ENCODE measurements at regions not wholly inside any gene's neighbourhood (a gene's known extent, or its start where the extent isn't known, plus 50 kb on each side); places are given as distances from the start of the nearest gene placed in this dataset.

- H3K27ac Mint-ChIP-seq: no peak overlapping the region
- Histone ChIP-seq H3K27me3 (ENCODE audit: control insufficient read depth in 1 of 2, insufficient read depth in 2 of 2, low read length in 2 of 2) (no peaks in the 10 kb centered on the region), H3K9me3 (ENCODE audit: control insufficient read depth in 1 of 2, insufficient read depth in 1 of 2, low read length in 2 of 2) (peaks cover 0 to 6% of the 10 kb centered on the region in 2 experiments)
Measured at GRCh38 chr2:2906091-2906490, 471.5 kb downstream of the EIPR1 start.

GRCh38 chr2:2904721-2905350, 472.8 kb downstream of the EIPR1 start:
- intact Hi-C loops (cut with DNase I, micrococcal nuclease): no loop called here
- no peak overlapping the region for H3K27ac Mint-ChIP-seq
- peaks cover 0 to 6% of the 10 kb centered on the region in 2 experiments for H3K9me3 ChIP-seq (ENCODE audit: control insufficient read depth in 1 of 2, insufficient read depth in 1 of 2, low read length in 2 of 2)
- peaks cover 5% of the 10 kb centered on the region for H3K27me3 Mint-ChIP-seq
- H3K36me3 Mint-ChIP-seq (ENCODE audit: low read depth): no peaks in the 10 kb centered on the region
- ATAC-seq (ENCODE audit: poor library complexity): no peak
- no peaks in the 10 kb centered on the region for H3K36me3 ChIP-seq (ENCODE audit: insufficient read depth, low read length)
- no peak overlapping the region for H3K27ac ChIP-seq (ENCODE audit: low read depth in 1 of 2, low read length in 2 of 2)
- no peak for DNase-seq
- POLR2A ChIA-PET: no interaction called here
- peaks cover 6% of the 10 kb centered on the region for H3K4me1 ChIP-seq (ENCODE audit: insufficient read depth, low read length)
- no peaks in the 10 kb centered on the region for H3K9me3 Mint-ChIP-seq
- TF ChIP-seq CTCF (IDR thresholded peaks at IDR 0.05): no peak
- no peaks in the 10 kb centered on the region for H3K27me3 ChIP-seq (ENCODE audit: control insufficient read depth in 1 of 2, insufficient read depth in 2 of 2, low read length in 2 of 2)
- no peak overlapping the region for H3K4me3 ChIP-seq (ENCODE audit: low read length)
- peaks cover 14% of the 10 kb centered on the region for H3K4me1 Mint-ChIP-seq (ENCODE audit: low read depth)
- H3K4me3 Mint-ChIP-seq: no peak overlapping the region
- CTCF ChIA-PET: no interaction called here

More at GRCh38 chr2:2906091-2906490, 471.5 kb downstream of the EIPR1 start:
- Mint-ChIP-seq H3K9me3 (no peaks in the 10 kb centered on the region), H3K4me1 (ENCODE audit: low read depth) (peaks cover 11% of the 10 kb centered on the region), H3K36me3 (ENCODE audit: low read depth) (no peaks in the 10 kb centered on the region), H3K4me3 (no peak overlapping the region), H3K27me3 (peaks cover 13% of the 10 kb centered on the region)
- Histone ChIP-seq H3K4me1 (ENCODE audit: insufficient read depth, low read length) (peaks cover 6% of the 10 kb centered on the region), H3K4me3 (ENCODE audit: low read length) (no peak overlapping the region), H3K36me3 (ENCODE audit: insufficient read depth, low read length) (no peaks in the 10 kb centered on the region), H3K27ac (ENCODE audit: low read depth in 1 of 2, low read length in 2 of 2) (no peak overlapping the region)
- no peak for DNase-seq
- ChIA-PET POLR2A (no interaction called here), CTCF (no interaction called here)
- intact Hi-C loops (cut with DNase I, micrococcal nuclease): no loop called here
- ATAC-seq (ENCODE audit: poor library complexity): no peak
- TF ChIP-seq CTCF (IDR thresholded peaks at IDR 0.05): no peak

DNA sequence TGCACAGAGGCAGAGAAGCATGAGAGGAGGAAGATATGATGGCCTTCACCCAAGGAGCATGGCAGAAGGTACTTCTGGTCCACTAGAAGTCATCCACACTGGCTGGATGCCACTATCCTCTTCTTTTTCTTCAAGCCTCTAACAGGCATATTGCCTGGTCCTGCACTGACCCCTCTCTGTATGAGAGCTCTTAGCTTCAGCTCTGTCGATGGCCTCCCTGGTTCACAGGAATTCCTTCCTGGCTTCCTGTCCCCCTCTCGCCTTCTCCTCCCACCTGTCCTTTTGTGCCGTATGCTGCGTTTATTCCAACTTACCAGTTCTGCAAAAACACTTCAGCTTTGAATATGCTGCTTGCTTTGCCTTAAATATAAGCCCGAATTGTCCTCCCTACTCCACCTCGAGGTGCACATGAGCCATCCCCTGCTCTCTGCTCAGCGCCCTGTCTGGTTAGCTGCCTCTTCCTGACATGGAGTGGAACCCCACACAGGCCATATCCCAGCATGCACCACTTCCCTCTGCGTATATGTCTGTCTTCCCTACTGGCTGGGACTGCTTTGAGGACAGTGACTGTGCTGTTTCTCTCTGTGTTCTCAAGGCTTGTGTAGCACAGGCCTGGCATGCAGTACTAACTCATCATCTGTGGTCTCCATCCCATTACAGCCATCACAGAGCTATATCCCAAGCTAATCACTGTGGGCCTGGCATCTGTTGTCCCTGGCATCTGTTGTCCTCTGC, 474.9 kb downstream of the EIPR1 start:
- ATAC-seq (ENCODE audit: poor library complexity): no peak
- H3K4me1 Mint-ChIP-seq (ENCODE audit: low read depth): peaks cover 14% of the 10 kb centered on the region
- no peak overlapping the region for H3K4me3 ChIP-seq (ENCODE audit: low read length)
- no peak overlapping the region for H3K27ac Mint-ChIP-seq
- H3K4me1 ChIP-seq (ENCODE audit: insufficient read depth, low read length): peaks cover 6% of the 10 kb centered on the region
- H3K36me3 ChIP-seq (ENCODE audit: insufficient read depth, low read length): no peaks in the 10 kb centered on the region
- H3K36me3 Mint-ChIP-seq (ENCODE audit: low read depth): no peaks in the 10 kb centered on the region
- H3K27me3 ChIP-seq (ENCODE audit: control insufficient read depth in 1 of 2, insufficient read depth in 2 of 2, low read length in 2 of 2): no peaks in the 10 kb centered on the region
- no peak for TF ChIP-seq CTCF (IDR thresholded peaks at IDR 0.05)
- intact Hi-C loops (cut with DNase I, micrococcal nuclease): no loop called here
- ChIA-PET POLR2A (no interaction called here), CTCF (no interaction called here)
- no peaks in the 10 kb centered on the region for H3K27me3 Mint-ChIP-seq
- H3K4me3 Mint-ChIP-seq: no peak overlapping the region
- no peak for DNase-seq
- H3K9me3 Mint-ChIP-seq: no peaks in the 10 kb centered on the region
- H3K27ac ChIP-seq (ENCODE audit: low read depth in 1 of 2, low read length in 2 of 2): no peak overlapping the region
- no peaks in the 10 kb centered on the region for H3K9me3 ChIP-seq (ENCODE audit: control insufficient read depth in 1 of 2, insufficient read depth in 1 of 2, low read length in 2 of 2)

Measured in CD4-positive, alpha-beta T cell (primary cell).